Fibroblast of mammary gland (primary cell): ENCODE measurements at regions not wholly inside any gene's neighbourhood (a gene's known extent, or its start where the extent isn't known, plus 50 kb on each side); places are given as distances from the start of the nearest gene placed in this dataset.

ENCODE experiments used
- DNase-seq: peaks from one replicate; pipeline ENCODE4 v3.0.0-alpha.2; 2010; ENCODE audit warnings: low read depth
- H3K4me3 ChIP-seq: 2 replicates; pipeline ENCODE4 v1.5.1; 2011; ENCODE audit warnings: low read depth, mild to moderate bottlenecking, low read length, moderate library complexity; ENCODE audit not compliant: control insufficient read depth
- TF ChIP-seq, protein P1 (sequence below): conservative IDR thresholded peaks from 2 replicates; pipeline ENCODE4 v1.5.1; 2011; ENCODE audit warnings: low read depth, low read length, inconsistent platforms; ENCODE audit not compliant: control insufficient read depth, insufficient read depth

DNA sequence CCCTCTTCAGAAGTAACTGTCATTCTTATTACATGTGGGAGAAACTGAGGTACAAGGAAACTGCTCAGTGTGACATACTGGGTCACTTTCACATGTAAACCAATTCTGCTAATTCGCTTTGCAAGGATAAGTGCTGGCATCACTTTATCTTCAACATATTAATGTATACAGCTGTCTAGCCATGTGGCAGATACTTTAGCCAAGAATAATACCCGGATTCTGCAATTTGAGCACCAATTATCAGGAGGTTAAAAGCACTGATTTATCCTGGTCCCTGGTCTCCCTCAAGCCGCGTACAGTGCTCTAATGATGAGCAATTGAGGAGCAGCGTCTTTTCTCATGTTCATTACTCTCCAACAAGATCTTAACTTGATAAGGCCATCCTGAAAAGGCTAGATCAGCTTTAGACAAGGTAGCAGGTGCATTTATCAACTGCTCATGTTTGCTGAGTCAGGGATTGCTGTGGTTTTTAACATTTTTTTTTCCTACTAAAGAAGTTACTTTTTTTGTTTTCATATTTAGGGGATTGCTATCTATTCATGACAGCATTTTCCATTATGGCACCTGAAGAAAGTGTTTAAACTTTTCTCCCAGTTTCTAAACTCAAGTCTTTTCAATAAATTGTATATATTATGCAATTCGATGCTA, 1066.3 kb upstream of the MAP3K7 start:
- TF ChIP-seq, protein P1, sequence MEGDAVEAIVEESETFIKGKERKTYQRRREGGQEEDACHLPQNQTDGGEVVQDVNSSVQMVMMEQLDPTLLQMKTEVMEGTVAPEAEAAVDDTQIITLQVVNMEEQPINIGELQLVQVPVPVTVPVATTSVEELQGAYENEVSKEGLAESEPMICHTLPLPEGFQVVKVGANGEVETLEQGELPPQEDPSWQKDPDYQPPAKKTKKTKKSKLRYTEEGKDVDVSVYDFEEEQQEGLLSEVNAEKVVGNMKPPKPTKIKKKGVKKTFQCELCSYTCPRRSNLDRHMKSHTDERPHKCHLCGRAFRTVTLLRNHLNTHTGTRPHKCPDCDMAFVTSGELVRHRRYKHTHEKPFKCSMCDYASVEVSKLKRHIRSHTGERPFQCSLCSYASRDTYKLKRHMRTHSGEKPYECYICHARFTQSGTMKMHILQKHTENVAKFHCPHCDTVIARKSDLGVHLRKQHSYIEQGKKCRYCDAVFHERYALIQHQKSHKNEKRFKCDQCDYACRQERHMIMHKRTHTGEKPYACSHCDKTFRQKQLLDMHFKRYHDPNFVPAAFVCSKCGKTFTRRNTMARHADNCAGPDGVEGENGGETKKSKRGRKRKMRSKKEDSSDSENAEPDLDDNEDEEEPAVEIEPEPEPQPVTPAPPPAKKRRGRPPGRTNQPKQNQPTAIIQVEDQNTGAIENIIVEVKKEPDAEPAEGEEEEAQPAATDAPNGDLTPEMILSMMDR: no peak
- H3K4me3 ChIP-seq: no peak overlapping the region
- no peak for DNase-seq

DNA sequence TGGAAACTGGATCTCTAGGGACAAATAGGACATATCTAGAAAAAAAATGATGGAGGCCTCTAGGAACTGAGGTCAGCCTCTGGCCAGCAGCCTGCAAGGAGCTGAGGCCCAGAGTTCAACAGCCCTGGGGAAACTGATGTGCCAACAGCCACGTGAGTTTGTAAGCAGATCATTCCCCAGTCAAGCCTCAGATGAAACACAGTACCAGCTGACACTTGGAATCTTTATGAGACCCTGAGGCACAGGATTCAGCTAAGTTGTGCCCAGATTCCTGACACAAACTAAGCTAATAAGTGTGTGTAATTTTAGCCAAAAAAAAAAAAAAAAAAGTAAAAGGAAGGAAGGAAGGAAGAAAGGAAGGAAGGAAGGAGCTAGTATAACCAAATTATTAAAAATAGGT, 1059.8 kb upstream of the MAP3K7 start:
- DNase-seq: no peak
- H3K4me3 ChIP-seq: no peak overlapping the region
- TF ChIP-seq, protein P1: no peak

DNA sequence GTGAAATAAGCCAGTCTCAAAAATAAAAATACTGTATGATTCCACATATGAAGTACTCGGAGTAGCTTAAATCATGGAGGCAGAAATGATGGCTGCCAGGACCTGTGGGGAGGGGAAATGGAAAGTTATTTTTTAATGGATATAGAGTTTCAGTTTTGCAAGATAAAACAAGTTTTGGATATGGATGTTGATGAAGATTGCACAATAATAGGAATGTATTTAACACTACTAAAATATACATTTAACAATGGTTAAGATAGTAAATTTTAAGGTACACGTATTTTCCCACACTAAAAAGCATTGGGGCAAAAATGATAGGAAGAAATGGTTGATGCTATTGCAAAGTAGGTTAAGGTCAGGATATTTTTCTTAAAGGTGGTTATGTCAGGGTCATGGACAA, 1058.9 kb upstream of the MAP3K7 start:
- TF ChIP-seq, protein P1: no peak
- DNase-seq: no peak
- H3K4me3 ChIP-seq: no peak overlapping the region

DNA sequence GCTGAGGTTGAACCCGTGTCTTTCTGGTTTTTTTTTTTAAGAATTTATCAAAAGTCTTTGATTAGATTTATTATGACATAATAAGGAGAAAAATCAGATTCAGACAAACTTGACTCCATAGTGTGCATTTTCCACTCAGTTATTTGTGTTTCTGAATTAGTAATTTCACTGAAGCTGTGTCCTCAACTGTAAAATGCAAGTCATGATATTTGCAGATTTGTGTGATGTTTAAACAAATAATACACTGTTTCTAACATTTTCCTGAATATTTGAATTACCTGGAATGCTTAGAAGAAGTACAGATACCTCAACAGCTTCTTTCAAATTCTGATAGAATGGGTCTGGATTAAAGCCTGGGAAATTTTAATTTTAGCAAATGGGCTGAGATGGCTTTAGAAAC, 1050.3 kb upstream of the MAP3K7 start:
- TF ChIP-seq, protein P1: no peak
- DNase-seq: no peak
- H3K4me3 ChIP-seq: no peak overlapping the region

DNA sequence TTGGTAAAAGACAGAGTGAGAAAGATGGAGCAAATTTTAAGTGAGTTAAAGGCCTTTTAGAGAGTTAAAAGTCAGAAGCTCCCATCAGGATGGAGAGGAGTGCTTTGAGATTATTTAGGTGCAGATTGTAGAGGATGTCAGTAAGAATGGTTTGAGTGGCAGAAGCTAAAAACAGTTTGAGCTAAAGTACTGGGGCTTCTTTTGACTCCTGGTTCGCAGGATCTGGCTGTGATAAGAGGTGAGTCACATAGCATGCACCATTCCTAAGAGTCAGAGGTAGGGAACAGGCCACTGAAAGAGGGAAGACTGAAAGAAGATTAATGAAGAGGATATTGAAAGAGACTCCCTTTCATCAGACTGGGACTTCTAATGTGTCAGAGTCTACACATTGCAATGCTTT, 1047.9 kb upstream of the MAP3K7 start:
- no peak for DNase-seq
- H3K4me3 ChIP-seq: no peak overlapping the region
- TF ChIP-seq, protein P1: no peak

DNA sequence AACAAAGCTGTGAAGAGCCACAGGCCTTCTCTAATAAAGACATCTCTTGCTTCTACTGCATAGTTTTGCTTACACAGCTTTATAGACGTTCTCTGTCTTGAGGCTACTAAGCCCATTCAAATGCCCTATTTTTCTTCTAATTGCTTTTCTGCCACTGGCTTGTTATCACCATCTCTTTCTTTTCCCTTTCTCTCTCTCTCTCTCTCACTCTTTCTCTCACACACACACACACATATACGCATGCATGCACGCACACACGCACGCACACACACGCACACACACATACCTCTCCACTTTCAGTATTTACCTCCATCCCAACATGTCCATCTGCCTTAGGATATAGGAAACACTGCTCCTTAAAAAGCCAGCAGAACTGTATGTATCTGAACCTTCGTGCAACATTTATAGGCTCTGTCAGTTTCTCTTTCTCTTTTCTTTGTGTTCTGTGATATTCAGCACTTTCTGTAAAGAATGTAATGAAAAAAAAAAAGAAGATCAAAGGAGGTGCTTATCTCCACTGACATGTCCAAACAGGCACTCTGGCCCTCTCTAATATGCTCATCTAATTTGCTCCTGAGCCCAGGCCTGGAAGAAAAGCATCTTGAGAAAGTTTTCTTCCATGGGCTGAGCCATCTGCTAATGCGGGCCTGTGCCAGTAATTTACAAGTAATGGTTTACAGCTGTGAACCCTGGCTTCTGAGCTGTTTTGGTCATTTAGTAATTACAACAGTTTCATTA, 1046.7 kb upstream of the MAP3K7 start:
- TF ChIP-seq, protein P1: no peak

More for the DNA sequence above, 1046.7 kb upstream of the MAP3K7 start:
- DNase-seq: no peak
- H3K4me3 ChIP-seq: no peak overlapping the region
